ENCODE measurements at regions not wholly inside any gene's neighbourhood (a gene's known extent, or its start where the extent isn't known, plus 50 kb on each side); places are given as distances from the start of the nearest gene placed in this dataset.
A peak's percentile ranks its signal among the peaks of the same experiment; 100 is the strongest.
"Not testable (repeated sequence)": the region's sequence is repeated elsewhere in the genome, so short reads cannot be mapped to it uniquely, and the experiment has no call there.

DNA sequence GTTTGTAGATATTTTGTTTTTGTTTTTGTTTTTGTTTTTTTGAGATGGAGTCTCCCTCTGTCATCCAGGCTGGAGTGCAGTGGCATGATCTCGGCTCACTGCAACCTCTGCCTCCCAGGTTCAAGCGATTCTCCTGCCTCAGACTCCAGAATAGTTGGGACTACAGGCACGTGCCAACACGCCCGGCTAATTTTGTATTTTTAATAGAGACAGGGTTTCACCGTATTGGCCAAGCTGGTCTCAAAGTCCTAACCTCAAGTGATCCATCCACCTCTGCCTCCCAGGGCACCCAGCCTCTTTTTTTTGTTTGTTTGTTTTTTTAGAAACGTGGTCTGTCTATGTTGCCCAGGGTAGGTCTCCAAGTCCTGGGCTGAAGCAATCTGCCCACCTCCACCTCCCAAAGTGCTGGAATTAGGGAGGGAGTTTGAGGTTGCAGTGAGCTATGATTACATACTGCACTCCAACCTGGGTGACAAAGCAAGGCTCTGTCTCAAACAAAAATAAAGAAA lies 74.7 kb upstream of the ZNF281 start:
- CTCF ChIA-PET; H3K4me3 ChIP-seq (ENCODE audit: low read length); H3K36me3 Mint-ChIP-seq; POLR2A ChIA-PET; H3K9me3 Mint-ChIP-seq; H3K4me1 ChIP-seq (ENCODE audit: insufficient read depth, low read length); H3K9me3 ChIP-seq (ENCODE audit: low read length); H3K27ac ChIP-seq (ENCODE audit: low read depth, low read length); DNase-seq; H3K36me3 ChIP-seq (ENCODE audit: insufficient read depth, low read length); H3K4me3 Mint-ChIP-seq; H3K27ac Mint-ChIP-seq; H3K27me3 ChIP-seq (ENCODE audit: insufficient read depth, low read length, poor library complexity, severe bottlenecking): not testable (repeated sequence)
- Mint-ChIP-seq H3K27me3 (peaks cover 10 to 18% of the 10 kb centered on the region in 2 donors), H3K4me1 (peaks cover 2 to 10% (median 9%) of the 10 kb centered on the region in 3 donors)

DNA sequence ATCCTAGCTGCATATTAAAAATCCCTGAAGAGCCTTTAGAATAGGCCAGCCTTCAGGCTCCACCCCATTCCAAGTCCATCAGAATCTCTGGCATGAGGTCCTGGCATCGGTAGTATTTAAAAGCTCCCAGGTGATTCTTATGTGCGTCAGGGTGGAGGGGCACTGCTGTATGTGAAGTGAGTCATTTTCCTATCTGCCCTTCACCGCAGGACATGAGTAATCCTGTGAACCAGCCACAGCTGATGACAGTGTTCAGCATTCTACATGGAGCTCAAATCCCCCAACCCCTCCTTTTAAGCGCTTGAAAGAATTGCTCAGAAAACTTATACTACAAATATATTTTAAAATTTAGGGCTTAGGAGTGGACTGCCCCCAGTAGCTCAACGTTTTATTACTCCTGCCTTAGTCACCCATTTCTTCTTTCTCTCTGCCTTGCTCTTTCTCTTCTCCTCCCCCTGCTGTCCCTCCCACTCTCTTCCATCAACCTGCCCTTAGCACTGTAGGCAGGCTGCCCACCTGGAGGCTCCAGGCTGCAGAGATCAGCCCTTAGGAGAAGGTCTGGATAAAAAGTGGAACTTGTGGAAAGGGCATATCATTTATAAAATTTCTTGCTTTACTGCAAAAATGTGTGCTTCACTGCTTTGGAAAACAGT lies 73.8 kb upstream of the ZNF281 start:
- H3K4me3 Mint-ChIP-seq: no peak overlapping the region
- H3K36me3 Mint-ChIP-seq: no peaks in the 10 kb centered on the region
- no peaks in the 10 kb centered on the region for H3K9me3 Mint-ChIP-seq
- H3K4me1 ChIP-seq (ENCODE audit: insufficient read depth, low read length): no peaks in the 10 kb centered on the region
- peak overlapping the region in 1 of 8 donors; percentile 12 for H3K27ac Mint-ChIP-seq
- peak in 1 of 5 donors; percentile 68 for DNase-seq
- no peaks in the 10 kb centered on the region for H3K36me3 ChIP-seq (ENCODE audit: insufficient read depth, low read length)
- H3K27me3 Mint-ChIP-seq: peaks cover 9 to 14% of the 10 kb centered on the region in 2 donors
- H3K9me3 ChIP-seq (ENCODE audit: low read length): no peaks in the 10 kb centered on the region
- CTCF ChIA-PET: interaction anchor here (1.9 kb wide), 1 partner anchor 16 kb away, joined by 4 read pairs; no protein-coding TSS in a partner anchor
- H3K27me3 ChIP-seq (ENCODE audit: insufficient read depth, low read length, poor library complexity, severe bottlenecking): no peaks in the 10 kb centered on the region
- POLR2A ChIA-PET: interaction anchor here (0.6 kb wide), 1 partner anchor 1735 kb away, joined by 3 read pairs; no protein-coding TSS in a partner anchor
- peaks cover 2 to 10% (median 9%) of the 10 kb centered on the region in 3 donors for H3K4me1 Mint-ChIP-seq
- no peak overlapping the region for H3K27ac ChIP-seq (ENCODE audit: low read depth, low read length)
- no peak overlapping the region for H3K4me3 ChIP-seq (ENCODE audit: low read length)

- H3K4me3 Mint-ChIP-seq: no peak overlapping the region
- H3K9me3 ChIP-seq (ENCODE audit: low read length): no peaks in the 10 kb centered on the region
- no peaks in the 10 kb centered on the region for H3K27me3 ChIP-seq (ENCODE audit: insufficient read depth, low read length, poor library complexity, severe bottlenecking)
- ChIA-PET POLR2A (no interaction called here), CTCF (interaction anchor here (1.7 kb wide), 1 partner anchor 796 kb away, joined by 4 read pairs; no protein-coding TSS in a partner anchor)
- no peaks in the 10 kb centered on the region for H3K4me1 ChIP-seq (ENCODE audit: insufficient read depth, low read length)
- no peak overlapping the region for H3K27ac ChIP-seq (ENCODE audit: low read depth, low read length)
- no peaks in the 10 kb centered on the region for H3K36me3 ChIP-seq (ENCODE audit: insufficient read depth, low read length)
- peaks cover 2 to 10% (median 9%) of the 10 kb centered on the region in 3 donors for H3K4me1 Mint-ChIP-seq
- H3K36me3 Mint-ChIP-seq: no peaks in the 10 kb centered on the region
- DNase-seq: no peak
- H3K27me3 Mint-ChIP-seq: peaks cover 11 to 12% of the 10 kb centered on the region in 2 donors
- H3K4me3 ChIP-seq (ENCODE audit: low read length): no peak overlapping the region
- no peak overlapping the region for H3K27ac Mint-ChIP-seq
- H3K9me3 Mint-ChIP-seq: no peaks in the 10 kb centered on the region
These were observed 71.1 kb upstream of the ZNF281 start for GRCh38 chr1:200480964-200481363.

- CTCF ChIA-PET: no interaction called here
- no peaks in the 10 kb centered on the region for H3K9me3 ChIP-seq (ENCODE audit: low read length)
- H3K4me3 ChIP-seq (ENCODE audit: low read length): no peak overlapping the region
- H3K27ac Mint-ChIP-seq: peak overlapping the region in 1 of 8 donors; percentile 85
- no peaks in the 10 kb centered on the region for H3K9me3 Mint-ChIP-seq
- H3K36me3 ChIP-seq (ENCODE audit: insufficient read depth, low read length): no peaks in the 10 kb centered on the region
- H3K27me3 ChIP-seq (ENCODE audit: insufficient read depth, low read length, poor library complexity, severe bottlenecking): no peaks in the 10 kb centered on the region
- no peak overlapping the region for H3K27ac ChIP-seq (ENCODE audit: low read depth, low read length)
- H3K27me3 Mint-ChIP-seq: peaks cover 9 to 10% of the 10 kb centered on the region in 2 donors
- no peaks in the 10 kb centered on the region for H3K36me3 Mint-ChIP-seq
- no peaks in the 10 kb centered on the region for H3K4me1 ChIP-seq (ENCODE audit: insufficient read depth, low read length)
- POLR2A ChIA-PET: no interaction called here
- no peak for DNase-seq
- no peak overlapping the region for H3K4me3 Mint-ChIP-seq
- H3K4me1 Mint-ChIP-seq: peaks cover 2 to 10% (median 9%) of the 10 kb centered on the region in 3 donors
These were observed 70.0 kb upstream of the ZNF281 start for GRCh38 chr1:200479816-200480215.

- peaks cover 6 to 16% (median 11%) of the 10 kb centered on the region in 3 donors for H3K4me1 Mint-ChIP-seq
- POLR2A ChIA-PET: no interaction called here
These were observed 69.2 kb upstream of the ZNF281 start for GRCh38 chr1:200478945-200479558.

DNA sequence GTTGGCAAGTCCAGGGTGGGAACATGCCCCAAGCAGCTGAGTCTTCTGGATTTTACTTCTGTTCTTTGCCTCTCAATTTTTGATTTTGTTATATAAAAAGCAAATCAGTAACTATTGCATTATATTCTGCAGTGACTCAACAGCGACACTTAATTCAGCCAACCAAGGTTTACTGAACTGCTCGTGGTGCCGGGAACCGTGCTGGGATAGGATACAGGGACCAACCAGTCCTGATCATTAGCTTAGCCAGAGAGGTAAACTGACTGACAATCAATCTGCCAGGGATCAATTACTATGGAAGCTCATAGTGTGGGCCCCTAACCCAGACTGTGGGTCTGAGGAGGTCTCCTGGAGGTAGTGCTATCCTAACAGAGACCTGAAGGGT lies 68.4 kb upstream of the ZNF281 start:
- Mint-ChIP-seq H3K4me3 (peak overlapping the region in 1 of 7 donors; percentile 6), H3K27ac (no peak overlapping the region), H3K36me3 (no peaks in the 10 kb centered on the region), H3K27me3 (peaks cover 3 to 9% of the 10 kb centered on the region in 2 donors), H3K9me3 (no peaks in the 10 kb centered on the region), H3K4me1 (peaks cover 9 to 17% (median 13%) of the 10 kb centered on the region in 3 donors)
- DNase-seq: no peak
- ChIA-PET CTCF (no interaction called here), POLR2A (no interaction called here)
- Histone ChIP-seq H3K36me3 (ENCODE audit: insufficient read depth, low read length) (no peaks in the 10 kb centered on the region), H3K27ac (ENCODE audit: low read depth, low read length) (no peak overlapping the region), H3K27me3 (ENCODE audit: insufficient read depth, low read length, poor library complexity, severe bottlenecking) (no peaks in the 10 kb centered on the region), H3K9me3 (ENCODE audit: low read length) (no peaks in the 10 kb centered on the region), H3K4me3 (ENCODE audit: low read length) (no peak overlapping the region), H3K4me1 (ENCODE audit: insufficient read depth, low read length) (no peaks in the 10 kb centered on the region)

More at GRCh38 chr1:200478945-200479558, 69.2 kb upstream of the ZNF281 start:
- no peaks in the 10 kb centered on the region for H3K9me3 ChIP-seq (ENCODE audit: low read length)
- Mint-ChIP-seq H3K27me3 (peaks cover 7 to 9% of the 10 kb centered on the region in 2 donors), H3K4me3 (no peak overlapping the region), H3K27ac (no peak overlapping the region), H3K36me3 (no peaks in the 10 kb centered on the region), H3K9me3 (no peaks in the 10 kb centered on the region)
- H3K36me3 ChIP-seq (ENCODE audit: insufficient read depth, low read length): no peaks in the 10 kb centered on the region
- CTCF ChIA-PET: no interaction called here
- no peaks in the 10 kb centered on the region for H3K4me1 ChIP-seq (ENCODE audit: insufficient read depth, low read length)
- DNase-seq: no peak
- H3K4me3 ChIP-seq (ENCODE audit: low read length): no peak overlapping the region
- no peaks in the 10 kb centered on the region for H3K27me3 ChIP-seq (ENCODE audit: insufficient read depth, low read length, poor library complexity, severe bottlenecking)
- H3K27ac ChIP-seq (ENCODE audit: low read depth, low read length): no peak overlapping the region

DNA sequence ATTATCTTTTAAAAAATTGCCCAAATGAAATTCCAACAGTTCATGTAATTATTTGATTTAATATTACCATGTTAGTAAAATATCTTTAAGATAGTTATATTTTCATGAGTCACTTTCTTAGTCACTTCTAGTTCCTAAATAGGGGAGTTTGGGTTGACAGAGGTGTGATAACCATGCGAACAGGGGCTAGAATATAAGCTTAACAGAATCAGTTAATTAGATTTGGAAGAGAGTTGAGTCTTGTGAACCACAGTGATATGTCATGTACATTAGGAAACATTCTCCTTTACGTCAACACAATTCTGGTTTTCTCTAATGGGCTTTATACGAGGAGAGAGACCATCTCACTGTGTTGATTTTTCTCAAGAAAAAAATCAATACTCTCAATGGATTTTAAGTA lies 64.8 kb upstream of the ZNF281 start:
- H3K4me3 ChIP-seq (ENCODE audit: low read length): no peak overlapping the region
- H3K36me3 ChIP-seq (ENCODE audit: insufficient read depth, low read length): no peaks in the 10 kb centered on the region
- no peaks in the 10 kb centered on the region for H3K36me3 Mint-ChIP-seq
- peaks cover 4 to 10% of the 10 kb centered on the region in 2 donors for H3K27me3 Mint-ChIP-seq
- no peak for DNase-seq
- CTCF ChIA-PET: interaction anchor here (1.0 kb wide), 1 partner anchor 35 kb away, joined by 3 read pairs; no protein-coding TSS in a partner anchor
- no peak overlapping the region for H3K27ac ChIP-seq (ENCODE audit: low read depth, low read length)
- POLR2A ChIA-PET: no interaction called here
- H3K4me1 Mint-ChIP-seq: peaks cover 15 to 31% (median 30%) of the 10 kb centered on the region in 3 donors
- H3K27ac Mint-ChIP-seq: no peak overlapping the region
- no peaks in the 10 kb centered on the region for H3K9me3 Mint-ChIP-seq
- H3K27me3 ChIP-seq (ENCODE audit: insufficient read depth, low read length, poor library complexity, severe bottlenecking): no peaks in the 10 kb centered on the region
- H3K4me1 ChIP-seq (ENCODE audit: insufficient read depth, low read length): no peaks in the 10 kb centered on the region
- no peak overlapping the region for H3K4me3 Mint-ChIP-seq
- no peaks in the 10 kb centered on the region for H3K9me3 ChIP-seq (ENCODE audit: low read length)

DNA sequence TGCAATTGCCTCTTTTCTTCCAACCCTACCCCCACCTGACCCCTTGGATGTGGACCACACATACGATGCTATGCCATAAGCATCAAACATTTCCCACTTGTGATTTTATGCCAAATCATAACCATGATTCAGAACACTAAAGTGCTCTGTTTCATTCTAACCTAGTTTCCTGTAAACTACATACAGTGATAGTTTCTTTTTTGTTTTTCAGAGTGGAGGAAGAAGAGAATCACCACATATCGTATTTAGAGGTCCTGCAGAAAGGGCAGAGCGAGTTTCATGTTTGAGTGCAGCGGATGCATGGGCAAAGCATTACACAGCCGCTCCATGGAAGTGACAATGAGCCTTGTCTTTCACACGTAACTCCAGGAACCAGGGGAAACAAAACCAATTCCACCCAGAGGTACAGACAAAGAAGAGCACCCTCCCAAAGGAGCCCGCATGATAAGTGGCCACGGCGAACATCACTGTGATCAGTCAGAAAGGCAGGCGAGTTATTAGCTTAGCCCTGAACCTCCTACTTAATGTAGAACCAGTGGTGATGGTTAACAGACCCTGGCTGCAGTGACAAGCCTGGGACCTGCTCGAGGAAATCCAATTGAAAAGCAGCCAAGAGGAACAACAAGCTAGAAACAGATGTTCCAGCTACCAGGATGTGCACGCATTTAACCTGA lies 64.0 kb upstream of the ZNF281 start:
- POLR2A ChIA-PET: interaction anchor here (0.6 kb wide), 1 partner anchor 523 kb away, joined by 5 read pairs; no protein-coding TSS in a partner anchor
- H3K36me3 Mint-ChIP-seq: no peaks in the 10 kb centered on the region
- H3K4me1 Mint-ChIP-seq: peaks cover 15 to 31% (median 30%) of the 10 kb centered on the region in 3 donors
- DNase-seq: no peak
- CTCF ChIA-PET: interaction anchor here (1.0 to 2.0 kb wide), 2 partner anchors 15 to 36 kb away, joined by 3 to 5 read pairs; no protein-coding TSS in a partner anchor
- Histone ChIP-seq H3K4me3 (ENCODE audit: low read length) (peak overlapping the region; percentile 24), H3K4me1 (ENCODE audit: insufficient read depth, low read length) (no peaks in the 10 kb centered on the region), H3K9me3 (ENCODE audit: low read length) (no peaks in the 10 kb centered on the region), H3K36me3 (ENCODE audit: insufficient read depth, low read length) (no peaks in the 10 kb centered on the region), H3K27me3 (ENCODE audit: insufficient read depth, low read length, poor library complexity, severe bottlenecking) (no peaks in the 10 kb centered on the region), H3K27ac (ENCODE audit: low read depth, low read length) (no peak overlapping the region)
- H3K4me3 Mint-ChIP-seq: peak overlapping the region; percentile 11 to 93 (median 81)
- H3K27ac Mint-ChIP-seq: peak overlapping the region in 6 of 8 donors; percentile 1 to 71 (median 36)
- no peaks in the 10 kb centered on the region for H3K9me3 Mint-ChIP-seq
- peaks cover 4 to 8% of the 10 kb centered on the region in 2 donors for H3K27me3 Mint-ChIP-seq
